GM23338 (cell line): ENCODE measurements at regions not wholly inside any gene's neighbourhood (a gene's known extent, or its start where the extent isn't known, plus 50 kb on each side); places are given as distances from the start of the nearest gene placed in this dataset.

Source experiments
- ZNF114 ChIP-seq: fragments of 250-450 bp; sonication (Bioruptor Pico); IDR thresholded peaks from 2 replicates; pipeline ENCODE4 v1.5.0; 2020; ENCODE audit warnings: mild to moderate bottlenecking, moderate library complexity
- TF ChIP-seq, protein P1 (sequence below), 2 experiments: fragments of 200-600 bp in 1 of 2; sonication (generic) in 1 of 2; conservative IDR thresholded peaks; 2 replicates each; pipeline versions ENCODE4 v1.5.1 to v1.6.1; 2016 to 2017; ENCODE audit warnings: antibody characterized with exemption in 2 of 2, low read depth in 2 of 2, mild to moderate bottlenecking in 2 of 2, moderate library complexity in 1 of 2

DNA sequence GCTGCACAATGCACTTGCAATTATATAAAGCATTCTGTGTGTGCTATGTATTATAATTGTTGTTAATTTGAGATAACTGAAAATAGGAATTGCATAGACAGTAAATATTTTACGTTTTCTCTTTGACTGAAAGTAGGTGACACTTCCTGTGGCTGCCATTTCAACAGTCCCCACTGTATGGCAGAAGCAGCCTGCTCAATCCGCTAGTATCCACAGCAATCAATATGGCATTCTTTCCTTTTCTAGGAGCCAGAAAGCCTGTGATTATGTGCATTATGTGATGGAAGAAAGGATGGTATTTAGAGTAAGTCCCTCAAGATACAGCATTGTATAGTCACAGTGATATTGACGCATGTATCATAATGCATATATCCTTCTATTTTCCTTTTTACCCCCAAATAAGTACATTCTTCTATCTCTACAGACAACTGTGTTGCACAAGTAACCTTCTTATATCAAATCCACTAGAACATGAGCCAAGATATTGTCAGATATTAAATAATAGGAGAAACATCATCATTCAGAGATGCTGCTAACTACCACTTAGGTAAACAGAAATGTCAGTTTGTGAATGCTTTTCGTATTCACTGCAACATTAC is 59.7 kb downstream of the CARTPT start:
- TF ChIP-seq, protein P1, sequence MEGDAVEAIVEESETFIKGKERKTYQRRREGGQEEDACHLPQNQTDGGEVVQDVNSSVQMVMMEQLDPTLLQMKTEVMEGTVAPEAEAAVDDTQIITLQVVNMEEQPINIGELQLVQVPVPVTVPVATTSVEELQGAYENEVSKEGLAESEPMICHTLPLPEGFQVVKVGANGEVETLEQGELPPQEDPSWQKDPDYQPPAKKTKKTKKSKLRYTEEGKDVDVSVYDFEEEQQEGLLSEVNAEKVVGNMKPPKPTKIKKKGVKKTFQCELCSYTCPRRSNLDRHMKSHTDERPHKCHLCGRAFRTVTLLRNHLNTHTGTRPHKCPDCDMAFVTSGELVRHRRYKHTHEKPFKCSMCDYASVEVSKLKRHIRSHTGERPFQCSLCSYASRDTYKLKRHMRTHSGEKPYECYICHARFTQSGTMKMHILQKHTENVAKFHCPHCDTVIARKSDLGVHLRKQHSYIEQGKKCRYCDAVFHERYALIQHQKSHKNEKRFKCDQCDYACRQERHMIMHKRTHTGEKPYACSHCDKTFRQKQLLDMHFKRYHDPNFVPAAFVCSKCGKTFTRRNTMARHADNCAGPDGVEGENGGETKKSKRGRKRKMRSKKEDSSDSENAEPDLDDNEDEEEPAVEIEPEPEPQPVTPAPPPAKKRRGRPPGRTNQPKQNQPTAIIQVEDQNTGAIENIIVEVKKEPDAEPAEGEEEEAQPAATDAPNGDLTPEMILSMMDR (conservative IDR thresholded peaks at IDR 0.05; ENCODE audit: low read depth in 2 of 2) = peak; percentile 71 to 78
- TF ChIP-seq ZNF114 (CRISPR knock-in tag) = no peak
